Breast epithelium (tissue), 3 donors: ENCODE measurements at regions not wholly inside any gene's neighbourhood (a gene's known extent, or its start where the extent isn't known, plus 50 kb on each side); places are given as distances from the start of the nearest gene placed in this dataset.

ENCODE experiments used
- CTCF ChIP-seq, 3 donors: fragments of 450-650 bp; IDR thresholded peaks; one replicate each; pipeline ENCODE4 v1.5.1; 2016 to 2017; ENCODE audit warnings: antibody characterized with exemption in 3 of 3, mild to moderate bottlenecking in 3 of 3, moderate library complexity in 3 of 3
- POLR2A ChIP-seq: fragments of 450-650 bp; IDR thresholded peaks from one replicate; pipeline ENCODE4 v1.6.1; 2016; ENCODE audit warnings: antibody characterized with exemption, mild to moderate bottlenecking, moderate library complexity
- POLR2AphosphoS5 ChIP-seq, 3 donors: sonication (generic); formaldehyde crosslinking; IDR thresholded peaks; one replicate each; pipeline ENCODE4 v1.6.1; 2017; ENCODE audit warnings: antibody characterized with exemption in 3 of 3

GRCh38 chr5:2607598-2607997, 143.9 kb downstream of the IRX2 start:
- TF ChIP-seq CTCF (IDR thresholded peaks at IDR 0.05) (no peak), POLR2A (no peak), POLR2AphosphoS5 (IDR thresholded peaks at IDR 0.05) (no peak)
